Natural killer cell treated with Interleukin-12 subunit alpha and Interleukin-12 subunit beta and Interleukin-15 and Interleukin-18, amount 100 ng/mL, for 72 hours (primary cell): ENCODE measurements at regions not wholly inside any gene's neighbourhood (a gene's known extent, or its start where the extent isn't known, plus 50 kb on each side); places are given as distances from the start of the nearest gene placed in this dataset.
"Not testable (repeated sequence)": the region's sequence is repeated elsewhere in the genome, so short reads cannot be mapped to it uniquely, and the experiment has no call there.

Experiments used
- ATAC-seq, 2 donors: fragments of 150-1000 bp; cut with Tn5 transposase in 1 of 2; sonication (Bioruptor Pico), chemical (Tn5 transposase) in 1 of 2; 2 replicates each; pipeline ENCODE4 v1.10.0; 2021
- DNase-seq: peaks from one replicate; pipeline ENCODE4 v3.0.0; 2022; ENCODE audit warnings: low spot score
- H3K27ac Mint-ChIP-seq, 2 donors: 1 replicate in 1 of 2; 2 replicates in 1 of 2; pipeline ENCODE4 v1.8.0; 2022; ENCODE audit warnings: mixed read lengths in 2 of 2, mild to moderate bottlenecking in 1 of 2, moderate library complexity in 1 of 2
- H3K27me3 Mint-ChIP-seq, 2 donors: 1 replicate in 1 of 2; 2 replicates in 1 of 2; pipeline ENCODE4 v1.8.0; 2022; ENCODE audit warnings: mixed read lengths in 2 of 2
- H3K36me3 Mint-ChIP-seq: one replicate; pipeline ENCODE4 v1.8.0; 2022; ENCODE audit warnings: mixed read lengths
- H3K4me1 Mint-ChIP-seq, 2 donors: 1 replicate in 1 of 2; 2 replicates in 1 of 2; pipeline ENCODE4 v1.8.0; 2022; ENCODE audit warnings: low read depth in 2 of 2, mixed read lengths in 2 of 2, mild to moderate bottlenecking in 1 of 2
- H3K4me3 Mint-ChIP-seq: one replicate; pipeline ENCODE4 v1.8.0; 2022; ENCODE audit warnings: mixed read lengths
- H3K9me3 Mint-ChIP-seq: 2 replicates; pipeline ENCODE4 v1.8.0; 2022; ENCODE audit warnings: mixed read lengths

DNA sequence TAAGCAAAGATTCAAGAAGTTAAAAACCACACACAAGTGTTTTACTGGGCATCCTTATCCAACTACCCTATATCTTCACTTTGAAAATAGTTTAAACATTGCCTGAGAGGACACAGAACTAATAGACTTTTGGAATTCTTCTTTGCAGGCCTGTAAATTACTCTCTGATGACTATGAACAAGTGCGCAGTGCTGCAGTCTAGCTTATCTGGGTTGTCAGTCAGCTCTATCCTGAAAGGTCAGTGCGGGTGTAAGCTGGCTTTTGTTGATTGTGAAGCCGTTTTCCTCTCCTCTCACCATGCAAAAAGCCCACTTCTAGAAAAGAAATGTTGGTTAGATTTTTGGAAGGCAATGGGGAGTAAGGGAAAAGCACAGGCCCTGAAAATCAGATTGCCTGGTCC, 143.6 kb upstream of the ERV3-1 start:
- not testable (repeated sequence) for H3K9me3 Mint-ChIP-seq, DNase-seq, ATAC-seq, H3K4me1 Mint-ChIP-seq, H3K4me3 Mint-ChIP-seq, H3K27ac Mint-ChIP-seq, H3K36me3 Mint-ChIP-seq, H3K27me3 Mint-ChIP-seq

- H3K4me1 Mint-ChIP-seq, H3K36me3 Mint-ChIP-seq, H3K4me3 Mint-ChIP-seq, H3K27me3 Mint-ChIP-seq, DNase-seq, ATAC-seq, H3K9me3 Mint-ChIP-seq, H3K27ac Mint-ChIP-seq: not testable (repeated sequence)
Observed at GRCh38 chr7:65146118-65146914, 139.8 kb upstream of the ERV3-1 start.

GRCh38 chr7:65145710-65146109, 139.2 kb upstream of the ERV3-1 start:
- not testable (repeated sequence) for DNase-seq, H3K27ac Mint-ChIP-seq, H3K36me3 Mint-ChIP-seq, H3K27me3 Mint-ChIP-seq, H3K9me3 Mint-ChIP-seq, ATAC-seq, H3K4me3 Mint-ChIP-seq, H3K4me1 Mint-ChIP-seq

GRCh38 chr7:65145008-65145407, 138.5 kb upstream of the ERV3-1 start:
- H3K9me3 Mint-ChIP-seq, H3K27me3 Mint-ChIP-seq, H3K4me3 Mint-ChIP-seq, H3K36me3 Mint-ChIP-seq, H3K27ac Mint-ChIP-seq, ATAC-seq, H3K4me1 Mint-ChIP-seq, DNase-seq: not testable (repeated sequence)

DNA sequence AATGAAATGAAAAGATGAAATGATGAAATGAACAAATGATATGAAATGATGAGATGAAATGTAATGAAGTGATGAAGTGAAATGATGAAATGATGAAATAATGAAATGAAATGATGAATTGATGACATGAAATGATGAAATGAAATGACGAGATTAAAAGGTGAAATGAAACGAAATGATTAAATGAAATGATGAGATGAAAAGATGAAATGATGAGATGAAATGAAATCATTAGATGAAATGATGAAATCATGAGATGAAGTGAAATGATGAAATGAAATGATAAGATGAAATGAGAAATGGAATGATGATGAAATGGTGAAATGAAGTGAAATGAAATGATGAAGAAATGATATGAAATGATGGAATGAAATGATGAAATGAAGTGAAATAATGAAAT, 138.1 kb upstream of the ERV3-1 start:
- H3K4me3 Mint-ChIP-seq, H3K27me3 Mint-ChIP-seq, ATAC-seq, H3K36me3 Mint-ChIP-seq, H3K9me3 Mint-ChIP-seq, H3K27ac Mint-ChIP-seq, H3K4me1 Mint-ChIP-seq, DNase-seq: not testable (repeated sequence)

DNA sequence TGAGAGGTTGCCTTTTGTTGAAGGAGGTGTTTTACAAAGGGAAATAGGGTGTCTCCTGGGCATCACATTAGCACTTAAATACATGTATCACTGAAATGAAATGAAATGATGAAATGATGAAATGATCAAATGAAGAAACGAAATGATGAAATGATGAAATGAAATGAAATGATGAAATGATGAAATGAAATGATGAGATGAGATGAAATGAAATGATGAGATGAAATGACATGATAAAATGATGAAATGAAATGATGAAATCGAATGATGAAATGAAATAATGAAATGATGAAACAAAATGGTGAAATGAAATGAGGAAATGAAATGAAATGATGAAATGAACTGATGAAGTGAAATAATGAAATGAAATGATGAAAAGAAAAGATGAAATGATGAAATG, 137.6 kb upstream of the ERV3-1 start:
- H3K36me3 Mint-ChIP-seq, H3K4me3 Mint-ChIP-seq, DNase-seq, H3K4me1 Mint-ChIP-seq, ATAC-seq, H3K27me3 Mint-ChIP-seq, H3K9me3 Mint-ChIP-seq, H3K27ac Mint-ChIP-seq: not testable (repeated sequence)

- not testable (repeated sequence) for H3K4me1 Mint-ChIP-seq, H3K4me3 Mint-ChIP-seq, H3K27ac Mint-ChIP-seq, H3K36me3 Mint-ChIP-seq, DNase-seq, H3K27me3 Mint-ChIP-seq, H3K9me3 Mint-ChIP-seq, ATAC-seq
Observed at GRCh38 chr7:65141894-65142293, 135.4 kb upstream of the ERV3-1 start.

GRCh38 chr7:65141405-65141778, 134.9 kb upstream of the ERV3-1 start:
- not testable (repeated sequence) for H3K27me3 Mint-ChIP-seq, H3K9me3 Mint-ChIP-seq, H3K4me1 Mint-ChIP-seq, ATAC-seq, H3K27ac Mint-ChIP-seq, H3K4me3 Mint-ChIP-seq, DNase-seq, H3K36me3 Mint-ChIP-seq

- H3K4me1 Mint-ChIP-seq, H3K27ac Mint-ChIP-seq, H3K36me3 Mint-ChIP-seq, ATAC-seq, H3K27me3 Mint-ChIP-seq, H3K9me3 Mint-ChIP-seq, H3K4me3 Mint-ChIP-seq: not testable (repeated sequence)
- peak; percentile 57 for DNase-seq
Observed at GRCh38 chr7:65140543-65141404, 134.3 kb upstream of the ERV3-1 start.

GRCh38 chr7:65136850-65137249, 130.4 kb upstream of the ERV3-1 start:
- H3K27me3 Mint-ChIP-seq, H3K4me3 Mint-ChIP-seq: not testable (repeated sequence)

GRCh38 chr7:65133087-65133486, 126.6 kb upstream of the ERV3-1 start:
- not testable (repeated sequence) for H3K4me3 Mint-ChIP-seq, H3K9me3 Mint-ChIP-seq, H3K4me1 Mint-ChIP-seq, H3K27ac Mint-ChIP-seq, H3K27me3 Mint-ChIP-seq, ATAC-seq, H3K36me3 Mint-ChIP-seq, DNase-seq

More at GRCh38 chr7:65136850-65137249, 130.4 kb upstream of the ERV3-1 start:
- not testable (repeated sequence) for ATAC-seq, H3K9me3 Mint-ChIP-seq, H3K27ac Mint-ChIP-seq, H3K4me1 Mint-ChIP-seq, H3K36me3 Mint-ChIP-seq, DNase-seq

- H3K27me3 Mint-ChIP-seq = not testable (repeated sequence)
Observed at GRCh38 chr7:65132256-65132655, 125.8 kb upstream of the ERV3-1 start.

DNA sequence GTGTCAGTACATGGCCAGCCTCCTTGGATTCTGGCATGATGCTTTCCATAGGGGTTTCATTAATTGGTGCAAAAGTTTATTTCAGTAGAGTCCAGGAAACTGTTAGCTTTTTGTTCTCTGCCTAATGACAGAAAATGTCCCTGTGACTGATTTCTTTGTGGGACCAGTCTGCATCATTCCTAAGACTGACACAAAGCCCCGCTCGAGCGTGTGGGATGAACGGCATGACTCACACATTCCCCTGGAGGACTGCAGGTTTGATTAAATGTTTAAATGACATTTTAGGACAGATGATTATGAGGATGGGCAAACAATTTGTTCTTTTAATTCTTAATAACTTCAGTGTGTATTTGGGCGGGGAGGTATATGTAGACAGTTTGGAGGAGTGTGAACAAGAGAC, 120.9 kb upstream of the ERV3-1 start:
- not testable (repeated sequence) for H3K27ac Mint-ChIP-seq, H3K36me3 Mint-ChIP-seq, H3K27me3 Mint-ChIP-seq, H3K4me1 Mint-ChIP-seq, H3K9me3 Mint-ChIP-seq, H3K4me3 Mint-ChIP-seq, DNase-seq, ATAC-seq

More at GRCh38 chr7:65132256-65132655, 125.8 kb upstream of the ERV3-1 start:
- not testable (repeated sequence) for H3K4me3 Mint-ChIP-seq, DNase-seq, H3K4me1 Mint-ChIP-seq, H3K27ac Mint-ChIP-seq, H3K9me3 Mint-ChIP-seq, ATAC-seq, H3K36me3 Mint-ChIP-seq

DNA sequence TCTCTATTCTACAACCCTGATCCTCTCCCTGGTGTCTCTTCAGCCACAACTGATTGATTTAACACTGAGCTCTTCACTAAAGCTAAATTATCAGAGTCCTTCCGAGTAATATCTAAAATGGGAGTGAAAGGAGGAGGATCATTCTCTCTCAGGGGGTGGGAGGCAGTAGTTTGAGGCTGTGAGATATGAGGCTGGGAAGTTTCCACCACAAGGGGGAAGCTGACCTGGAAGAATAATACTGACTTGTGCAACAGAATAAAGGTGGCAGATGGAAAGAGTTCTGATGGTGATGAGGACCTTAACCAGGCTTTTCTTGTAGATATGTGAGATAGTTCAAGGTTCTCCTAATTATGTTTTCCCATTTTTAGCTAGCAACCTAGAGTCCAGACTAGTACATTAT, 118.1 kb upstream of the ERV3-1 start:
- not testable (repeated sequence) for H3K4me3 Mint-ChIP-seq, H3K27ac Mint-ChIP-seq, H3K36me3 Mint-ChIP-seq, H3K9me3 Mint-ChIP-seq, H3K4me1 Mint-ChIP-seq, DNase-seq, ATAC-seq, H3K27me3 Mint-ChIP-seq
